ENCODE measurements at regions not wholly inside any gene's neighbourhood (a gene's known extent, or its start where the extent isn't known, plus 50 kb on each side); places are given as distances from the start of the nearest gene placed in this dataset.

GRCh38 chrX:152044383-152044782, 69.9 kb upstream of the GABRE start:
- Histone ChIP-seq H3K36me3 (ENCODE audit: control insufficient read depth, insufficient read depth, low read length) (no peaks in the 10 kb centered on the region), H3K4me1 (replicated peaks in 1 of 2; ENCODE audit: control insufficient read depth in 2 of 2, insufficient read depth in 2 of 2, low read length in 2 of 2) (no peaks in the 10 kb centered on the region; a peak in 1 of 5 replicates), H3K27ac (ENCODE audit: extremely low read depth, low read depth, low read length) (no peak overlapping the region), H3K9me1 (ENCODE audit: control insufficient read depth, insufficient read depth, low read length) (no peaks in the 10 kb centered on the region), H3K27me3 (ENCODE audit: control insufficient read depth in 2 of 2, insufficient read depth in 2 of 2, low read length in 2 of 2) (no peaks in the 10 kb centered on the region), H3K9me3 (replicated peaks; ENCODE audit: control insufficient read depth, insufficient read depth, low read depth, low read length) (no peaks in the 10 kb centered on the region; the same call in 1 of the 2 replicates), H3K4me3 (no peak overlapping the region), H3K79me2 (ENCODE audit: control insufficient read depth, insufficient read depth, low read length) (no peaks in the 10 kb centered on the region), H3K9ac (ENCODE audit: insufficient read depth in 1 of 2, low read depth in 2 of 2, low read length in 2 of 2) (no peak overlapping the region), H2AFZ (ENCODE audit: low read depth, low read length) (no peak overlapping the region), H4K20me1 (replicated peaks; ENCODE audit: control insufficient read depth, insufficient read depth, low read length) (no peaks in the 10 kb centered on the region), H3K4me2 (ENCODE audit: insufficient read depth, low read length) (no peak overlapping the region)
- ATAC-seq (no peak), DNase-seq (ENCODE audit: extremely low read depth in 1 of 4, low spot score in 3 of 4) (no peak), FAIRE-seq (no peak)
- intact Hi-C loops (cut with micrococcal nuclease) (no loop called here), in situ Hi-C loops (cut with MboI) (no loop called here)
- no TSS peak for BruUV-seq (replicated peaks)
- TF ChIP-seq EGR1 (conservative IDR thresholded peaks at IDR 0.05) (no peak), ZBTB17 (CRISPR knock-in tag; IDR thresholded peaks at IDR 0.05) (no peak), ZNF436 (CRISPR knock-in tag; IDR thresholded peaks at IDR 0.05) (no peak)
- POLR2A ChIA-PET: no interaction called here
- CTCF ChIA-PET (ENCODE audit: low intra/inter-chr PET ratio): no interaction called here
- 92% methylated on average over 1 of the region's 1 CpG for WGBS (ENCODE audit: insufficient coverage, low coverage, missing lambda C conversion rate)

DNA sequence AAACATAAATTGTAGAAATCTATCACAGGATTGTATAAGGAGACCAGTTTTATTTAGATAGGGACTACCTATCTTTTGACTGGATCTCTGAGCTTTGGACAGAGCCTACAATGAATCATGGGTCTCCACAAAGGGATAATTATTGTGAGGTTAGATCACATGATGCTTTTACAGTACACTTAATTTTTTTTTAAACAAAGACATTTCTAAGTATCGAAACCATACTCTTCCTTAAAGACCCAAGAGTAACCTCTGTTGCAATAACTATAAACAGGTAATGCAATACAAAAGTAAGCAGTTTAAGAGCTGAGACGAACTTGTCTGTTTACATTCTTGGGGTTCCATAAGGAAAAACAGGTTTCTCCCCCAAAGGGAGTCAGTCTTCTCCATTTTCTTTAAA, 64.3 kb upstream of the GABRE start:
- Histone ChIP-seq H3K4me1 (replicated peaks in 1 of 2; ENCODE audit: control insufficient read depth in 2 of 2, insufficient read depth in 2 of 2, low read length in 2 of 2) (no peaks in the 10 kb centered on the region), H3K4me3 (no peak overlapping the region), H3K9me3 (replicated peaks; ENCODE audit: control insufficient read depth, insufficient read depth, low read depth, low read length) (no peaks in the 10 kb centered on the region; the same call in 1 of the 2 replicates), H3K79me2 (ENCODE audit: control insufficient read depth, insufficient read depth, low read length) (no peaks in the 10 kb centered on the region), H2AFZ (ENCODE audit: low read depth, low read length) (peak overlapping the region; percentile 55), H3K4me2 (ENCODE audit: insufficient read depth, low read length) (no peak overlapping the region), H3K27ac (ENCODE audit: extremely low read depth, low read depth, low read length) (peak overlapping the region; percentile 48; the same call in 1 of the 3 replicates), H3K27me3 (ENCODE audit: control insufficient read depth in 2 of 2, insufficient read depth in 2 of 2, low read length in 2 of 2) (no peaks in the 10 kb centered on the region), H3K9me1 (ENCODE audit: control insufficient read depth, insufficient read depth, low read length) (no peaks in the 10 kb centered on the region), H4K20me1 (replicated peaks; ENCODE audit: control insufficient read depth, insufficient read depth, low read length) (no peaks in the 10 kb centered on the region), H3K36me3 (ENCODE audit: control insufficient read depth, insufficient read depth, low read length) (no peaks in the 10 kb centered on the region), H3K9ac (ENCODE audit: insufficient read depth in 1 of 2, low read depth in 2 of 2, low read length in 2 of 2) (no peak overlapping the region)
- POLR2A ChIA-PET: no interaction called here
- no TSS peak for BruUV-seq (replicated peaks)
- CTCF ChIA-PET (ENCODE audit: low intra/inter-chr PET ratio): no interaction called here
- in situ Hi-C loops (cut with MboI): no loop called here
- no peak for FAIRE-seq
- intact Hi-C loops (cut with micrococcal nuclease): loop anchor here (5.0 kb wide), 1 partner anchor 62 kb away; no protein-coding TSS in a partner anchor
- no peak for ATAC-seq
- 45% methylated on average over 2 of the region's 2 CpGs for WGBS (ENCODE audit: insufficient coverage, low coverage, missing lambda C conversion rate)
- no peak for DNase-seq (ENCODE audit: extremely low read depth in 1 of 4, low spot score in 3 of 4)
- TF ChIP-seq, protein P1, sequence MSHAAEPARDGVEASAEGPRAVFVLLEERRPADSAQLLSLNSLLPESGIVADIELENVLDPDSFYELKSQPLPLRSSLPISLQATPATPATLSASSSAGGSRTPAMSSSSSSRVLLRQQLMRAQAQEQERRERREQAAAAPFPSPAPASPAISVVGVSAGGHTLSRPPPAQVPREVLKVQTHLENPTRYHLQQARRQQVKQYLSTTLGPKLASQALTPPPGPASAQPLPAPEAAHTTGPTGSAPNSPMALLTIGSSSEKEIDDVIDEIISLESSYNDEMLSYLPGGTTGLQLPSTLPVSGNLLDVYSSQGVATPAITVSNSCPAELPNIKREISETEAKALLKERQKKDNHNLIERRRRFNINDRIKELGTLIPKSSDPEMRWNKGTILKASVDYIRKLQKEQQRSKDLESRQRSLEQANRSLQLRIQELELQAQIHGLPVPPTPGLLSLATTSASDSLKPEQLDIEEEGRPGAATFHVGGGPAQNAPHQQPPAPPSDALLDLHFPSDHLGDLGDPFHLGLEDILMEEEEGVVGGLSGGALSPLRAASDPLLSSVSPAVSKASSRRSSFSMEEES (CRISPR knock-in tag; IDR thresholded peaks at IDR 0.05): peak; percentile 68
- TF ChIP-seq, protein P2, sequence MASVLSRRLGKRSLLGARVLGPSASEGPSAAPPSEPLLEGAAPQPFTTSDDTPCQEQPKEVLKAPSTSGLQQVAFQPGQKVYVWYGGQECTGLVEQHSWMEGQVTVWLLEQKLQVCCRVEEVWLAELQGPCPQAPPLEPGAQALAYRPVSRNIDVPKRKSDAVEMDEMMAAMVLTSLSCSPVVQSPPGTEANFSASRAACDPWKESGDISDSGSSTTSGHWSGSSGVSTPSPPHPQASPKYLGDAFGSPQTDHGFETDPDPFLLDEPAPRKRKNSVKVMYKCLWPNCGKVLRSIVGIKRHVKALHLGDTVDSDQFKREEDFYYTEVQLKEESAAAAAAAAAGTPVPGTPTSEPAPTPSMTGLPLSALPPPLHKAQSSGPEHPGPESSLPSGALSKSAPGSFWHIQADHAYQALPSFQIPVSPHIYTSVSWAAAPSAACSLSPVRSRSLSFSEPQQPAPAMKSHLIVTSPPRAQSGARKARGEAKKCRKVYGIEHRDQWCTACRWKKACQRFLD (CRISPR knock-in tag; IDR thresholded peaks at IDR 0.05): 0 out of 2 replicates have a peak, but pooled peaks have one; percentile 26
- no peak for TF ChIP-seq SNRNP70 (optimal IDR thresholded peaks at IDR 0.05; ENCODE audit: low read depth, low read length)
- no peak for TF ChIP-seq ZNF143 (CRISPR knock-in tag; IDR thresholded peaks at IDR 0.05)
- TF ChIP-seq CEBPB (tag; IDR thresholded peaks at IDR 0.05): 0 out of 2 replicates have a peak, but pooled peaks have one; percentile 9
- no peak for TF ChIP-seq CEBPG (CRISPR knock-in tag; IDR thresholded peaks at IDR 0.05)
- TF ChIP-seq CEBPG (tag; conservative IDR thresholded peaks at IDR 0.05 in 1 of 2, IDR thresholded peaks at IDR 0.05 in 1 of 2): peak; percentile 21 to 52; a peak in 1 of 4 replicates
- TF ChIP-seq SAP30 (IDR thresholded peaks at IDR 0.05; ENCODE audit: borderline replicate concordance, insufficient read depth, low read depth, low read length, poor library complexity, severe bottlenecking): no peak
- no peak for TF ChIP-seq ZNF77 (CRISPR knock-in tag; IDR thresholded peaks at IDR 0.05)
